ENCODE measurements at regions not wholly inside any gene's neighbourhood (a gene's known extent, or its start where the extent isn't known, plus 50 kb on each side); places are given as distances from the start of the nearest gene placed in this dataset.
A peak's percentile ranks its signal among the peaks of the same experiment; 100 is the strongest.

GRCh38 chr6:34633785-34634184 lies 62.8 kb downstream of the ILRUN start:
- Histone ChIP-seq H3K4me1 (ENCODE audit: control insufficient read depth in 1 of 2, extremely low read depth in 1 of 2, insufficient read depth in 2 of 2, low read length in 2 of 2) (no peaks in the 10 kb centered on the region), H3K4me3 (ENCODE audit: control insufficient read depth in 1 of 2, extremely low read depth in 1 of 2, low read length in 1 of 2) (no peak overlapping the region), H3K36me3 (ENCODE audit: control insufficient read depth in 2 of 2, extremely low read depth in 1 of 2, insufficient read depth in 1 of 2, low read length in 1 of 2) (peaks cover 0 to 6% of the 10 kb centered on the region in 2 donors), H3K27ac (ENCODE audit: low read length) (no peak overlapping the region), H3K27me3 (replicated peaks in 1 of 2; ENCODE audit: control insufficient read depth in 2 of 2, extremely low read depth in 1 of 2, insufficient read depth in 2 of 2, low read length in 1 of 2) (no peaks in the 10 kb centered on the region), H3K9me3 (no peaks in the 10 kb centered on the region)
- ChIA-PET CTCF (no interaction called here), POLR2A (no interaction called here)
- peaks cover 8 to 19% (median 12%) of the 10 kb centered on the region in 3 donors for H3K4me1 Mint-ChIP-seq
- no peak overlapping the region for H3K4me3 Mint-ChIP-seq
- ATAC-seq (replicated peaks in 1 of 4) (no peak), DNase-seq (no peak)
- H3K36me3 Mint-ChIP-seq, result peaks cover 12% of the 10 kb centered on the region
- H3K27ac Mint-ChIP-seq, result no peak overlapping the region
- H3K9me3 Mint-ChIP-seq, result no peaks in the 10 kb centered on the region
- WGBS (ENCODE audit: insufficient coverage), result no CpG with 5 or more reads among the region's 2 CpGs
- no peaks in the 10 kb centered on the region for H3K27me3 Mint-ChIP-seq

- H3K27ac ChIP-seq (ENCODE audit: low read length), result no peak overlapping the region
- ChIA-PET CTCF (no interaction called here), POLR2A (interaction anchor here in 1 of 2 donors (0.6 kb wide), 1 partner anchor 847 kb away, joined by 4 read pairs; no protein-coding TSS in a partner anchor)
- no peak for ATAC-seq (replicated peaks in 1 of 4)
- no peak for DNase-seq
- H3K9me3 Mint-ChIP-seq, result no peaks in the 10 kb centered on the region
- H3K4me1 Mint-ChIP-seq, result peaks cover 8 to 17% (median 12%) of the 10 kb centered on the region in 3 donors
- no peaks in the 10 kb centered on the region for H3K4me1 ChIP-seq (ENCODE audit: control insufficient read depth in 1 of 2, extremely low read depth in 1 of 2, insufficient read depth in 2 of 2, low read length in 2 of 2)
- no peak overlapping the region for H3K4me3 ChIP-seq (ENCODE audit: control insufficient read depth in 1 of 2, extremely low read depth in 1 of 2, low read length in 1 of 2)
- H3K27me3 Mint-ChIP-seq, result no peaks in the 10 kb centered on the region
- H3K36me3 Mint-ChIP-seq, result peaks cover 16% of the 10 kb centered on the region
- peak overlapping the region in 1 of 2 donors; percentile 28 for H3K27ac Mint-ChIP-seq
- H3K4me3 Mint-ChIP-seq, result no peak overlapping the region
- no peaks in the 10 kb centered on the region for H3K27me3 ChIP-seq (replicated peaks in 1 of 2; ENCODE audit: control insufficient read depth in 2 of 2, extremely low read depth in 1 of 2, insufficient read depth in 2 of 2, low read length in 1 of 2)
- no peaks in the 10 kb centered on the region for H3K9me3 ChIP-seq
- 100% methylated on average over 2 of the region's 2 CpGs for WGBS (ENCODE audit: insufficient coverage)
- H3K36me3 ChIP-seq (ENCODE audit: control insufficient read depth in 2 of 2, extremely low read depth in 1 of 2, insufficient read depth in 1 of 2, low read length in 1 of 2), result peaks cover 2 to 6% of the 10 kb centered on the region in 2 donors
Measured at GRCh38 chr6:34633256-34633655, 63.3 kb downstream of the ILRUN start.

GRCh38 chr6:34630040-34630439 lies 66.5 kb downstream of the ILRUN start:
- peaks cover 2% of the 10 kb centered on the region in 2 donors for H3K36me3 ChIP-seq (ENCODE audit: control insufficient read depth in 2 of 2, extremely low read depth in 1 of 2, insufficient read depth in 1 of 2, low read length in 1 of 2)
- H3K4me3 Mint-ChIP-seq, result no peak overlapping the region
- no peak overlapping the region for H3K27ac Mint-ChIP-seq
- H3K27me3 Mint-ChIP-seq, result no peaks in the 10 kb centered on the region
- H3K27me3 ChIP-seq (replicated peaks in 1 of 2; ENCODE audit: control insufficient read depth in 2 of 2, extremely low read depth in 1 of 2, insufficient read depth in 2 of 2, low read length in 1 of 2), result no peaks in the 10 kb centered on the region
- 83% methylated on average over 2 of the region's 6 CpGs for WGBS (ENCODE audit: insufficient coverage)
- no peak for DNase-seq
- H3K9me3 Mint-ChIP-seq, result no peaks in the 10 kb centered on the region
- ChIA-PET CTCF (no interaction called here), POLR2A (no interaction called here)
- no peak overlapping the region for H3K27ac ChIP-seq (ENCODE audit: low read length)
- H3K4me1 Mint-ChIP-seq, result peaks cover 9 to 19% (median 11%) of the 10 kb centered on the region in 3 donors
- no peak overlapping the region for H3K4me3 ChIP-seq (ENCODE audit: control insufficient read depth in 1 of 2, extremely low read depth in 1 of 2, low read length in 1 of 2)
- no peaks in the 10 kb centered on the region for H3K4me1 ChIP-seq (ENCODE audit: control insufficient read depth in 1 of 2, extremely low read depth in 1 of 2, insufficient read depth in 2 of 2, low read length in 2 of 2)
- no peaks in the 10 kb centered on the region for H3K9me3 ChIP-seq
- no peak for ATAC-seq (replicated peaks in 1 of 4)
- H3K36me3 Mint-ChIP-seq, result peaks cover 30% of the 10 kb centered on the region

- Mint-ChIP-seq H3K4me3 (no peak overlapping the region), H3K9me3 (no peaks in the 10 kb centered on the region), H3K4me1 (peaks cover 12 to 18% (median 17%) of the 10 kb centered on the region in 3 donors), H3K27me3 (no peaks in the 10 kb centered on the region), H3K36me3 (peaks cover 30% of the 10 kb centered on the region), H3K27ac (no peak overlapping the region)
- Histone ChIP-seq H3K9me3 (no peaks in the 10 kb centered on the region), H3K27ac (ENCODE audit: low read length) (no peak overlapping the region), H3K27me3 (replicated peaks in 1 of 2; ENCODE audit: control insufficient read depth in 2 of 2, extremely low read depth in 1 of 2, insufficient read depth in 2 of 2, low read length in 1 of 2) (no peaks in the 10 kb centered on the region), H3K4me3 (ENCODE audit: control insufficient read depth in 1 of 2, extremely low read depth in 1 of 2, low read length in 1 of 2) (no peak overlapping the region), H3K4me1 (ENCODE audit: control insufficient read depth in 1 of 2, extremely low read depth in 1 of 2, insufficient read depth in 2 of 2, low read length in 2 of 2) (no peaks in the 10 kb centered on the region), H3K36me3 (ENCODE audit: control insufficient read depth in 2 of 2, extremely low read depth in 1 of 2, insufficient read depth in 1 of 2, low read length in 1 of 2) (peaks cover 2% of the 10 kb centered on the region in 2 donors)
- WGBS (ENCODE audit: insufficient coverage), result no CpG with 5 or more reads among the region's 3 CpGs
- no peak for DNase-seq
- ChIA-PET CTCF (no interaction called here), POLR2A (interaction anchor here in 1 of 2 donors (0.5 kb wide), 1 partner anchor 244 kb away, joined by 4 read pairs; no protein-coding TSS in a partner anchor)
- ATAC-seq (replicated peaks in 1 of 4), result no peak
Measured at GRCh38 chr6:34627296-34627695, 69.3 kb downstream of the ILRUN start.

GRCh38 chr6:34618430-34619182 lies 62.5 kb upstream of the SPDEF start:
- DNase-seq (no peak), ATAC-seq (replicated peaks in 1 of 4) (no peak)
- peaks cover 25 to 37% (median 33%) of the 10 kb centered on the region in 3 donors for H3K4me1 Mint-ChIP-seq
- H3K9me3 Mint-ChIP-seq, result no peaks in the 10 kb centered on the region
- ChIA-PET POLR2A (no interaction called here), CTCF (interaction anchor here in 1 of 2 donors (0.6 to 0.9 kb wide), 2 partner anchors 9 to 188 kb away, joined by 3 to 5 read pairs; no protein-coding TSS in a partner anchor)
- peaks cover 0 to 8% of the 10 kb centered on the region in 2 donors for H3K36me3 ChIP-seq (ENCODE audit: control insufficient read depth in 2 of 2, extremely low read depth in 1 of 2, insufficient read depth in 1 of 2, low read length in 1 of 2)
- H3K27ac ChIP-seq (ENCODE audit: low read length), result no peak overlapping the region
- H3K36me3 Mint-ChIP-seq, result peaks cover 16% of the 10 kb centered on the region
- H3K27ac Mint-ChIP-seq, result peak overlapping the region in 1 of 2 donors; percentile 19
- 93% methylated on average over 4 of the region's 5 CpGs for WGBS (ENCODE audit: insufficient coverage)
- no peak overlapping the region for H3K4me3 Mint-ChIP-seq
- no peaks in the 10 kb centered on the region for H3K4me1 ChIP-seq (ENCODE audit: control insufficient read depth in 1 of 2, extremely low read depth in 1 of 2, insufficient read depth in 2 of 2, low read length in 2 of 2)
- H3K9me3 ChIP-seq, result no peaks in the 10 kb centered on the region
- no peaks in the 10 kb centered on the region for H3K27me3 Mint-ChIP-seq
- no peak overlapping the region for H3K4me3 ChIP-seq (ENCODE audit: control insufficient read depth in 1 of 2, extremely low read depth in 1 of 2, low read length in 1 of 2)
- H3K27me3 ChIP-seq (replicated peaks in 1 of 2; ENCODE audit: control insufficient read depth in 2 of 2, extremely low read depth in 1 of 2, insufficient read depth in 2 of 2, low read length in 1 of 2), result no peaks in the 10 kb centered on the region

GRCh38 chr6:34617231-34617630 lies 61.1 kb upstream of the SPDEF start:
- no peaks in the 10 kb centered on the region for H3K27me3 ChIP-seq (replicated peaks in 1 of 2; ENCODE audit: control insufficient read depth in 2 of 2, extremely low read depth in 1 of 2, insufficient read depth in 2 of 2, low read length in 1 of 2)
- H3K4me1 Mint-ChIP-seq, result peaks cover 15 to 29% (median 27%) of the 10 kb centered on the region in 3 donors
- DNase-seq (no peak), ATAC-seq (replicated peaks in 1 of 4) (no peak)
- H3K4me1 ChIP-seq (ENCODE audit: control insufficient read depth in 1 of 2, extremely low read depth in 1 of 2, insufficient read depth in 2 of 2, low read length in 2 of 2), result no peaks in the 10 kb centered on the region
- no peak overlapping the region for H3K4me3 Mint-ChIP-seq
- peaks cover 21% of the 10 kb centered on the region for H3K36me3 Mint-ChIP-seq
- no peaks in the 10 kb centered on the region for H3K9me3 ChIP-seq
- no peaks in the 10 kb centered on the region for H3K27me3 Mint-ChIP-seq
- WGBS (ENCODE audit: insufficient coverage), result 83% methylated on average over 1 of the region's 7 CpGs
- no peak overlapping the region for H3K27ac ChIP-seq (ENCODE audit: low read length)
- H3K4me3 ChIP-seq (ENCODE audit: control insufficient read depth in 1 of 2, extremely low read depth in 1 of 2, low read length in 1 of 2), result no peak overlapping the region
- ChIA-PET POLR2A (no interaction called here), CTCF (no interaction called here)
- peaks cover 0 to 8% of the 10 kb centered on the region in 2 donors for H3K36me3 ChIP-seq (ENCODE audit: control insufficient read depth in 2 of 2, extremely low read depth in 1 of 2, insufficient read depth in 1 of 2, low read length in 1 of 2)
- H3K27ac Mint-ChIP-seq, result peak overlapping the region in 1 of 2 donors; percentile 1
- no peaks in the 10 kb centered on the region for H3K9me3 Mint-ChIP-seq

Measured in T-cell (primary cell).